ENCODE measurements at regions not wholly inside any gene's neighbourhood (a gene's known extent, or its start where the extent isn't known, plus 50 kb on each side); places are given as distances from the start of the nearest gene placed in this dataset.

DNA sequence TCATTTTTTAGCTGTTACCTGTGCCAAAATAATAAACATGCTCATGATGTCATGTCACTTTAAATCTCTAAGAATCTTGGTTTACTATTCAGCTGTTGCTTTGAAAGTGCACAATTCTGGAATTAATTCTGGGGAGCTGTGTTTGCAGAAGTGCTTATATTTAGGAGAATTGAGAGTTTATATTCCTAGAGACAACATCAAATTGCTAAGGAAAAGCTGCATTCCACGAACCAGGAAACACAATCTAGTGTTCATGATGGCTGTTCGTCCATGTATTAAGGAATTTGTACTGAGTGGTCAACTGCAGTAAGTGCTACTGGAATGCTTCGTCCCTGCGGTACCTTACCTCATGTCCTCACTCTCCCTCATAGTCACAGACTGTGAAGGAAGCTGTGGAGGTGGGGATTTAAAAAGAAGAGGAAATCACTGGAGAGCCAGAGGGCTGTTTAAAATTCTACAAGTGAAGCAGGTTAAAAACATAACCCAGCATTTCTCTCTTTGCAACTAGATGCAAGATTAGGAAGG lies 161.0 kb downstream of the TRMT11 start:
- no peak for DNase-seq (ENCODE audit: low spot score in 2 of 2)
- intact Hi-C loops (cut with DNase I), result no loop called here
- TF ChIP-seq, protein P1, sequence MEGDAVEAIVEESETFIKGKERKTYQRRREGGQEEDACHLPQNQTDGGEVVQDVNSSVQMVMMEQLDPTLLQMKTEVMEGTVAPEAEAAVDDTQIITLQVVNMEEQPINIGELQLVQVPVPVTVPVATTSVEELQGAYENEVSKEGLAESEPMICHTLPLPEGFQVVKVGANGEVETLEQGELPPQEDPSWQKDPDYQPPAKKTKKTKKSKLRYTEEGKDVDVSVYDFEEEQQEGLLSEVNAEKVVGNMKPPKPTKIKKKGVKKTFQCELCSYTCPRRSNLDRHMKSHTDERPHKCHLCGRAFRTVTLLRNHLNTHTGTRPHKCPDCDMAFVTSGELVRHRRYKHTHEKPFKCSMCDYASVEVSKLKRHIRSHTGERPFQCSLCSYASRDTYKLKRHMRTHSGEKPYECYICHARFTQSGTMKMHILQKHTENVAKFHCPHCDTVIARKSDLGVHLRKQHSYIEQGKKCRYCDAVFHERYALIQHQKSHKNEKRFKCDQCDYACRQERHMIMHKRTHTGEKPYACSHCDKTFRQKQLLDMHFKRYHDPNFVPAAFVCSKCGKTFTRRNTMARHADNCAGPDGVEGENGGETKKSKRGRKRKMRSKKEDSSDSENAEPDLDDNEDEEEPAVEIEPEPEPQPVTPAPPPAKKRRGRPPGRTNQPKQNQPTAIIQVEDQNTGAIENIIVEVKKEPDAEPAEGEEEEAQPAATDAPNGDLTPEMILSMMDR (IDR thresholded peaks at IDR 0.05), result no peak
- Histone ChIP-seq H3K36me3 (no peaks in the 10 kb centered on the region), H3K4me1 (no peaks in the 10 kb centered on the region), H3K4me3 (no peak overlapping the region), H3K27me3 (no peaks in the 10 kb centered on the region), H3K27ac (no peak overlapping the region), H3K9me3 (no peaks in the 10 kb centered on the region)

DNA sequence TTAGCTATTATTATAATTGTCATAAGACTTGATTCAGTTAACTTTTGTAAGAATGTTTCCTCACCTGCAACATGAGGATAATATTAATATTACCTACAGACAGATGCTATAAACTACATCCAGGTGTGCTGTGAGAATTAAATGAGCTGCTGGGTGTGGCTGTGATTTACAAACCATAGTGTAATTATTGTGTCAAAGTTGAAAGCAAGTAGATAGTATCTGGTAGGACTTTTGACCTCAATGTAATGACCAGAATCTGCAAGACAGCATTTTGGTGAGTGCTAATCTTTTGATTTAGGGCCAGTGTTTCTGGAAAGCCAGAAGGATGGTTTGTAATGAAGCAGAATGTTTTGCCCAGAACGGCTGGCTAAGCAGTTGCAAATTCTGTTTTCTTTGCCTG lies 162.5 kb downstream of the TRMT11 start:
- Histone ChIP-seq H3K27me3 (no peaks in the 10 kb centered on the region), H3K27ac (no peak overlapping the region), H3K4me3 (no peak overlapping the region), H3K9me3 (no peaks in the 10 kb centered on the region), H3K36me3 (no peaks in the 10 kb centered on the region), H3K4me1 (no peaks in the 10 kb centered on the region)
- intact Hi-C loops (cut with DNase I), result no loop called here
- DNase-seq (ENCODE audit: low spot score in 2 of 2), result no peak
- TF ChIP-seq, protein P1 (IDR thresholded peaks at IDR 0.05), result no peak

DNA sequence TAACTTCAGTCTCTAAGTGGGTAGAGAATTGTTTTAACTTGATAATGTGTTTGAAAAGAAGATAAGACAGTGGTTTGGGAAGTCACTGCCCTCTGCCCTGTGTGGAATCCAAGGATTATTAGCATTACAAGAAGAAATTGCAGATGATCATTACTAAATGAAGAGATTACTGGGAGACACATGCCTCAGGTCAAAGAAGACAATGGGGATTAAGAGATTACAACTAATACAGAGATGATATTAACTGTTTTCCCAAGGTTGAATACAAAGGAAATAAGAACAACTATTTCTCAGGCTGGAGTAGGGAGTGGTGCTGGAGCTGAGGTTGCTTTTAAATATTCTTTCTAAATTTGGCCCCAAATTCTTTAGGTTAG lies 166.0 kb downstream of the TRMT11 start:
- intact Hi-C loops (cut with DNase I), result no loop called here
- Histone ChIP-seq H3K27me3 (no peaks in the 10 kb centered on the region), H3K9me3 (no peaks in the 10 kb centered on the region), H3K27ac (no peak overlapping the region), H3K4me1 (no peaks in the 10 kb centered on the region), H3K4me3 (no peak overlapping the region), H3K36me3 (no peaks in the 10 kb centered on the region)
- TF ChIP-seq, protein P1 (IDR thresholded peaks at IDR 0.05), result no peak
- DNase-seq (ENCODE audit: low spot score in 2 of 2), result no peak

DNA sequence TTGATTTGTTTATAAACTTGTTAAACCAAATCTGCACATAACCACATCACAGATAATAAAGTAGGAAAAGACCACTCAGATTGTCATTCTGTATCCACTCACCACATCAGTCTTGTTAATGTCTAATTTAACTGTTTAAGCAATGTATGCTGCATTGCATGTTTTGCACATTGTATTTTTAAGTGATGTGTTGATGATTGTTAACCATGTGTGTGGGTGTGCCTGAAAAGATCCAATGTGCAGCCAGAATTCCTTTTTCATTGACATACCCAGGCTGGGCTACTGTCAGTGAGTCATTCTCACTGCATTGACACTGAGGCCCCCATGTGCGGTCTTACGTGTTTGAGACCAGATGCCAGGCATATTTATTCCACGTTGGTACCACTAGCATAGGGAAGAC lies 167.3 kb downstream of the TRMT11 start:
- TF ChIP-seq, protein P1 (IDR thresholded peaks at IDR 0.05), result no peak
- H3K9me3 ChIP-seq, result no peaks in the 10 kb centered on the region
- no peaks in the 10 kb centered on the region for H3K27me3 ChIP-seq
- no peak overlapping the region for H3K27ac ChIP-seq
- intact Hi-C loops (cut with DNase I), result no loop called here
- no peak for DNase-seq (ENCODE audit: low spot score in 2 of 2)
- no peaks in the 10 kb centered on the region for H3K36me3 ChIP-seq
- H3K4me3 ChIP-seq, result no peak overlapping the region
- no peaks in the 10 kb centered on the region for H3K4me1 ChIP-seq

DNA sequence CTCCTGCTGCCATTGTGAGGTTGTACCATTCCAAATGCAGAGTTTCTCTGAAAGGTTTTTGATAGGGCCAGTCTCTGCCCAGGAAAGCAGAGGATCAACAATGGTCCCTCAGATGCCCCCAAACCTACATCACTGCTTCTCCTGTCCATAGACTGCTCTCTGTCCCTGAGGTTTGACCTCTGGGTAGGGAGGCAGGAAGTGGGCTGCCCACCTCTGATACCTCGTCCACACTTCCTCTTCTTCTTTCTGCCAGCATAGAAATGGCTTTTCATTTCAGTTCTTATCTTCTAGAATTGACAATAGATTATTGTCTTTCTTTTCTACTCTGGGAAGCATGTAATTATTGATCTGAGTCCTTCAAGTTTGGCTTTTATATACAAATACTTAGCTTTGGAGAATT lies 170.6 kb downstream of the TRMT11 start:
- no peaks in the 10 kb centered on the region for H3K4me1 ChIP-seq
- H3K27ac ChIP-seq, result no peak overlapping the region
- no peaks in the 10 kb centered on the region for H3K36me3 ChIP-seq
- H3K9me3 ChIP-seq, result no peaks in the 10 kb centered on the region
- no peaks in the 10 kb centered on the region for H3K27me3 ChIP-seq
- no peak for DNase-seq (ENCODE audit: low spot score in 2 of 2)
- TF ChIP-seq, protein P1 (IDR thresholded peaks at IDR 0.05), result no peak
- intact Hi-C loops (cut with DNase I), result no loop called here
- no peak overlapping the region for H3K4me3 ChIP-seq

DNA sequence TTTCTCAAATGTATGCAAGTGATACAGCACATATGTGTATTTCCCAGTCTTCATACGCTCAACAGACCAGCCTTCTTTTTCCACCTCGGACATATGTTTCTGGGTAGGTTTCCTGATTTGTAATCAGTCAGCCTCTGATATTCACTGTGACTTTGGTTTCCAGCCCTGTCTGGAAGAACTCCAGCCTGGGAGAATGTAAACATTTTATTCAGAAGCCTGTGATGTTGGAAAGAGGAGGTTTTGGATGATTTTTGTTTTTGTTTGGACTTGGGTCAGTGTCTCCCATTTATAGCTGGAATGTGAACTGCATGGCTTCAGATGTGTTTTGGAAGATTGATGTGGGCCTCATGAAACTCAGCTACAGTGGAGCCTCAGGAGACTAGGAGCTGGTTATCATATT lies 172.2 kb upstream of the CENPW start:
- Histone ChIP-seq H3K4me3 (no peak overlapping the region), H3K9me3 (peaks cover 0 to 13% of the 10 kb centered on the region in 2 donors), H3K27me3 (no peaks in the 10 kb centered on the region), H3K27ac (no peak overlapping the region), H3K4me1 (no peaks in the 10 kb centered on the region), H3K36me3 (no peaks in the 10 kb centered on the region)
- TF ChIP-seq, protein P1 (IDR thresholded peaks at IDR 0.05), result no peak
- intact Hi-C loops (cut with DNase I), result no loop called here
- DNase-seq (ENCODE audit: low spot score in 2 of 2), result no peak
